ENCODE measurements at regions not wholly inside any gene's neighbourhood (a gene's known extent, or its start where the extent isn't known, plus 50 kb on each side); places are given as distances from the start of the nearest gene placed in this dataset.
"Not testable (repeated sequence)": the region's sequence is repeated elsewhere in the genome, so short reads cannot be mapped to it uniquely, and the experiment has no call there.

- no peak for ATAC-seq (ENCODE audit: insufficient read depth, low FRiP score)
- H3K9ac ChIP-seq (ENCODE audit: insufficient read depth in 1 of 2, low read length in 2 of 2) = no peak overlapping the region
- WGBS, 2 donors = 88% methylated on average over 2 of the region's 2 CpGs
These were observed 277.5 kb downstream of the LIG4 start for GRCh38 chr13:107937848-107938247.

DNA sequence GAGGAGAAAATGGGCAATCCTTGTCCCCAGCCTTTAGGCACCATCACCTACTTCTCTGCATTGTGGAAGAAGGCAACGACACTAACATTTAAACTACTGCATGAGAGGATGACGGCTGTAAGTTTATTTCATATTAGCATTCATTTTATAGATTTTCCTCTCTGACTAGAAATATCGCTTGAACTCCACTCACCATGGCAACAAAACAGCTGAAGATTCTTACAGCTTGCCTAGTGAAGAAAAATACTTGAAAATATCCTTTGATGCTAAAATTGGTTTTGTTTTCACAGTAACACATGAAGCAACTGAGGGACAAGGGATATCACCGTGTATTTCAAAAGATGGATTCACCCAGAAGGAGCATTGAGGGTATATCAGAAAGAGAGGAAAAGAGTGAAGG is 284.3 kb downstream of the LIG4 start:
- TF ChIP-seq, protein P1, sequence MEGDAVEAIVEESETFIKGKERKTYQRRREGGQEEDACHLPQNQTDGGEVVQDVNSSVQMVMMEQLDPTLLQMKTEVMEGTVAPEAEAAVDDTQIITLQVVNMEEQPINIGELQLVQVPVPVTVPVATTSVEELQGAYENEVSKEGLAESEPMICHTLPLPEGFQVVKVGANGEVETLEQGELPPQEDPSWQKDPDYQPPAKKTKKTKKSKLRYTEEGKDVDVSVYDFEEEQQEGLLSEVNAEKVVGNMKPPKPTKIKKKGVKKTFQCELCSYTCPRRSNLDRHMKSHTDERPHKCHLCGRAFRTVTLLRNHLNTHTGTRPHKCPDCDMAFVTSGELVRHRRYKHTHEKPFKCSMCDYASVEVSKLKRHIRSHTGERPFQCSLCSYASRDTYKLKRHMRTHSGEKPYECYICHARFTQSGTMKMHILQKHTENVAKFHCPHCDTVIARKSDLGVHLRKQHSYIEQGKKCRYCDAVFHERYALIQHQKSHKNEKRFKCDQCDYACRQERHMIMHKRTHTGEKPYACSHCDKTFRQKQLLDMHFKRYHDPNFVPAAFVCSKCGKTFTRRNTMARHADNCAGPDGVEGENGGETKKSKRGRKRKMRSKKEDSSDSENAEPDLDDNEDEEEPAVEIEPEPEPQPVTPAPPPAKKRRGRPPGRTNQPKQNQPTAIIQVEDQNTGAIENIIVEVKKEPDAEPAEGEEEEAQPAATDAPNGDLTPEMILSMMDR (IDR thresholded peaks at IDR 0.05; ENCODE audit: control extremely low read depth, extremely low read depth) = no peak
- Histone ChIP-seq H3K36me3 (ENCODE audit: control insufficient read depth in 4 of 4, insufficient read depth in 4 of 4, low read length in 4 of 4) (no peaks in the 10 kb centered on the region), H3K27ac (ENCODE audit: low read depth in 1 of 2, low read length in 1 of 2) (no peak overlapping the region), H3K4me1 (ENCODE audit: control insufficient read depth in 5 of 5, insufficient read depth in 5 of 5, low read length in 5 of 5) (no peaks in the 10 kb centered on the region), H3K4me3 (no peak overlapping the region), H3K9ac (ENCODE audit: insufficient read depth in 1 of 2, low read length in 2 of 2) (no peak overlapping the region), H3K27me3 (ENCODE audit: control insufficient read depth in 3 of 3, insufficient read depth in 3 of 3, low read length in 2 of 3) (no peaks in the 10 kb centered on the region), H3K9me3 (ENCODE audit: control insufficient read depth in 4 of 4, insufficient read depth in 3 of 4, low read length in 3 of 4) (peaks cover 0 to 3% (median 1%) of the 10 kb centered on the region in 4 donors)
- WGBS, 2 donors = 83 to 88% methylated on average over 4 of the region's 4 CpGs
- DNase-seq (no peak), ATAC-seq (ENCODE audit: insufficient read depth, low FRiP score) (no peak)

More at GRCh38 chr13:107937848-107938247, 277.5 kb downstream of the LIG4 start:
- H3K27ac ChIP-seq (ENCODE audit: low read depth in 1 of 2, low read length in 1 of 2) = no peak overlapping the region
- TF ChIP-seq, protein P1 (IDR thresholded peaks at IDR 0.05; ENCODE audit: control extremely low read depth, extremely low read depth) = no peak
- no peaks in the 10 kb centered on the region for H3K27me3 ChIP-seq (ENCODE audit: control insufficient read depth in 3 of 3, insufficient read depth in 3 of 3, low read length in 2 of 3)
- H3K9me3 ChIP-seq (ENCODE audit: control insufficient read depth in 4 of 4, insufficient read depth in 3 of 4, low read length in 3 of 4) = peaks cover 0 to 3% (median 2%) of the 10 kb centered on the region in 4 donors
- no peaks in the 10 kb centered on the region for H3K4me1 ChIP-seq (ENCODE audit: control insufficient read depth in 5 of 5, insufficient read depth in 5 of 5, low read length in 5 of 5)
- DNase-seq = no peak
- no peak overlapping the region for H3K4me3 ChIP-seq
- no peaks in the 10 kb centered on the region for H3K36me3 ChIP-seq (ENCODE audit: control insufficient read depth in 4 of 4, insufficient read depth in 4 of 4, low read length in 4 of 4)

DNA sequence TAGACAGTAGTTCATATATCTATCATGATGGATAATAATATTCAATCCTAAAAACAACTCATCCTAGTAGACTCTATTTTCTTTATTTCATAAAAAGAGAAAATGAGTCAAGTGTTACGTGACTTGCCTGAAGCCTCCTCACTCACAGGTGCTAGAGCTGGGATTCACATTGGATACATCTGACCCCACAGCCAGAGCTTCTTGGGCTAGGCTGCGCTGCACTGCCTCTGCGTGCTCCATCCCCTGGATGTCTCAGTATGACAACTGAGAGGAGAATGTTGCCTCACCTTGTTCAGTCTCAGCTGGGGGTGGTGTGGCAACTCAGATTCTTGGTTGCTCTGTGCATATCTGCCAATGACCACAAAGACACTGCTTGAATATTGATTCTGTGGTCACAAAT is 286.6 kb downstream of the LIG4 start:
- Histone ChIP-seq H3K36me3 (ENCODE audit: control insufficient read depth in 4 of 4, insufficient read depth in 4 of 4, low read length in 4 of 4) (no peaks in the 10 kb centered on the region), H3K9ac (ENCODE audit: insufficient read depth in 1 of 2, low read length in 2 of 2) (no peak overlapping the region), H3K4me1 (ENCODE audit: control insufficient read depth in 5 of 5, insufficient read depth in 5 of 5, low read length in 5 of 5) (no peaks in the 10 kb centered on the region), H3K27ac (ENCODE audit: low read depth in 1 of 2, low read length in 1 of 2) (no peak overlapping the region), H3K9me3 (ENCODE audit: control insufficient read depth in 4 of 4, insufficient read depth in 3 of 4, low read length in 3 of 4) (peaks cover 0 to 3% (median 1%) of the 10 kb centered on the region in 4 donors), H3K27me3 (ENCODE audit: control insufficient read depth in 3 of 3, insufficient read depth in 3 of 3, low read length in 2 of 3) (no peaks in the 10 kb centered on the region), H3K4me3 (no peak overlapping the region)
- no peak for ATAC-seq (ENCODE audit: insufficient read depth, low FRiP score)
- 93 to 96% methylated on average over 3 of the region's 3 CpGs for WGBS, 2 donors
- TF ChIP-seq, protein P1 (IDR thresholded peaks at IDR 0.05; ENCODE audit: control extremely low read depth, extremely low read depth) = no peak
- DNase-seq = no peak

DNA sequence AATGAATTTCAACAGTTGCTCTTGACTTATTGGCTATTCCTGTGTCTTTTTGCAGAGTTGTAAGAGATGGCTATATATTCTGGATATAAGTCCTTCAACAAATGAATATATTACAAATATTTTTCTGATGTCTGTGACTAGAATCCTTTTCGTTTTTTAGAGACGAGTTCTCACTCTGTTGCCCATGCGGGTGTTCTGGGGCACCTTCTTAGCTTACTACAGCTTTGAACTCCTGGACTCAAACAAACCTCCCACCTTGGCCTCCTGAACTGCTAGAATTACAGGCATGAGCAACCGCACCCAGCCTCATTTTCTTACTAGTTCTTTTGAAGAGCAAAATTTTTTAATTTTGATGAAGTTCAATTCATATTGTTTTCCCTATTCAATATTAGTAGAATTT is 287.8 kb downstream of the LIG4 start:
- WGBS, 2 donors = 89 to 94% methylated on average over 4 of the region's 4 CpGs
- DNase-seq (no peak), ATAC-seq (ENCODE audit: insufficient read depth, low FRiP score) (no peak)
- Histone ChIP-seq H3K9ac (ENCODE audit: insufficient read depth in 1 of 2, low read length in 2 of 2) (no peak overlapping the region), H3K36me3 (ENCODE audit: control insufficient read depth in 4 of 4, insufficient read depth in 4 of 4, low read length in 4 of 4) (no peaks in the 10 kb centered on the region), H3K27ac (ENCODE audit: low read depth in 1 of 2, low read length in 1 of 2) (no peak overlapping the region), H3K9me3 (ENCODE audit: control insufficient read depth in 4 of 4, insufficient read depth in 3 of 4, low read length in 3 of 4) (peaks cover 0 to 3% (median 0%) of the 10 kb centered on the region in 4 donors), H3K4me1 (ENCODE audit: control insufficient read depth in 5 of 5, insufficient read depth in 5 of 5, low read length in 5 of 5) (no peaks in the 10 kb centered on the region), H3K27me3 (ENCODE audit: control insufficient read depth in 3 of 3, insufficient read depth in 3 of 3, low read length in 2 of 3) (no peaks in the 10 kb centered on the region), H3K4me3 (no peak overlapping the region)
- TF ChIP-seq, protein P1 (IDR thresholded peaks at IDR 0.05; ENCODE audit: control extremely low read depth, extremely low read depth) = no peak

DNA sequence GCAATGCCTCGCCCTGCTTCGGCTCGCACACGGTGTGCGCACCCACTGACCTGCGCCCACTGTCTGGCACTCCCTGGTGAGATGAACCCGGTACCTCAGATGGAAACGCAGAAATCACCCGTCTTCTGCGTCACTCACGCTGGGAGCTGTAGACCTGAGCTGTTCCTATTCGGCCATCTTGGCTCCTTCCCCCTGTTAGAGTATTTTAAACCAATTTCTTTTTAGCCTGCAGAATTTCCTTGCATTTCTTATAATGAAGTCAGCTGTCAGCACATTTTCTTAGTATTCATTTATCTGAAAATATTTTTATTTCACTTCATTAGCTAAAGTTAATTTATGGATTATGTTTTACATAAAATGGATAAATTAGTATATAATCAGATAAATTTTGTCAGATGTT is 288.8 kb downstream of the LIG4 start:
- not testable (repeated sequence) for H3K4me3 ChIP-seq; DNase-seq; H3K27ac ChIP-seq (ENCODE audit: low read depth in 1 of 2, low read length in 1 of 2); H3K9ac ChIP-seq (ENCODE audit: insufficient read depth in 1 of 2, low read length in 2 of 2); H3K27me3 ChIP-seq (ENCODE audit: control insufficient read depth in 3 of 3, insufficient read depth in 3 of 3, low read length in 2 of 3); H3K36me3 ChIP-seq (ENCODE audit: control insufficient read depth in 4 of 4, insufficient read depth in 4 of 4, low read length in 4 of 4); H3K9me3 ChIP-seq (ENCODE audit: control insufficient read depth in 4 of 4, insufficient read depth in 3 of 4, low read length in 3 of 4); ATAC-seq (ENCODE audit: insufficient read depth, low FRiP score); H3K4me1 ChIP-seq (ENCODE audit: control insufficient read depth in 5 of 5, insufficient read depth in 5 of 5, low read length in 5 of 5)
- 66 to 100% methylated on average over 3 to 12 of the region's 12 CpGs for WGBS, 2 donors

DNA sequence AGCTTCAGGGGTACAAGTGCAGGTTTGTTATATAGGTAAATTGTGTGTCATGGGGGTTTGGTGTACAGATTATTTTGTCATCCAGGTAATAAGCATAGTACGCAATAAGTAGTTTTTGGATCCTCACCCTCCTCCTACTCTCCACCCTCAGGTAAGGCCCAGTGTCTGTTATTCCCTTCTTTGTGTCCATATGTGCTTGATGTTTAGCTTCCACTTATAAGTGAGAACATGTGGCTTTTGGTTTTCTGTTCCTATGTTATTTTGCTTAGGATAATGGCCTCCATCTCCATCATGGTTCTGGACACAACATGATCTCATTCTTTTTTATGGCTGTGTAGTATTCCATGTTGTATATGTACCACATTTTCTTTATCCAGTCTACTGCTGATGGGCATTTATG is 298.4 kb downstream of the LIG4 start:
- H3K27me3 ChIP-seq (ENCODE audit: control insufficient read depth in 3 of 3, insufficient read depth in 3 of 3, low read length in 2 of 3); H3K4me3 ChIP-seq; DNase-seq; H3K9me3 ChIP-seq (ENCODE audit: control insufficient read depth in 4 of 4, insufficient read depth in 3 of 4, low read length in 3 of 4); H3K27ac ChIP-seq (ENCODE audit: low read depth in 1 of 2, low read length in 1 of 2); H3K36me3 ChIP-seq (ENCODE audit: control insufficient read depth in 4 of 4, insufficient read depth in 4 of 4, low read length in 4 of 4); H3K9ac ChIP-seq (ENCODE audit: insufficient read depth in 1 of 2, low read length in 2 of 2); H3K4me1 ChIP-seq (ENCODE audit: control insufficient read depth in 5 of 5, insufficient read depth in 5 of 5, low read length in 5 of 5); ATAC-seq (ENCODE audit: insufficient read depth, low FRiP score): not testable (repeated sequence)
- 0% methylated on average over 1 of the region's 1 CpG for WGBS, 2 donors

Measured in lung (tissue), 11 donors.